OCI-LY7 (cell line): ENCODE measurements at regions not wholly inside any gene's neighbourhood (a gene's known extent, or its start where the extent isn't known, plus 50 kb on each side); places are given as distances from the start of the nearest gene placed in this dataset.

Experiments
- CTCF ChIP-seq: fragments of 200-600 bp; sonication (generic); conservative IDR thresholded peaks from 2 replicates; pipeline ENCODE4 v1.5.1; 2014; ENCODE audit warnings: mild to moderate bottlenecking, antibody characterized with exemption, low read length, moderate library complexity, mixed read lengths
- EZH2phosphoT487 ChIP-seq: fragments of 200-600 bp; sonication (generic); IDR thresholded peaks from 2 replicates; pipeline ENCODE4 v1.6.1; 2018; ENCODE audit warnings: low read depth, borderline replicate concordance, mild to moderate bottlenecking, mixed run types, antibody characterized with exemption, low read length, moderate library complexity, mixed read lengths

- TF ChIP-seq EZH2phosphoT487 (no peak), CTCF (no peak)
Measured at GRCh38 chr10:44167752-44168151, 217.1 kb downstream of the CXCL12 start.
